ENCODE measurements at regions not wholly inside any gene's neighbourhood (a gene's known extent, or its start where the extent isn't known, plus 50 kb on each side); places are given as distances from the start of the nearest gene placed in this dataset.

GRCh38 chr1:103171041-103171590 is 62.8 kb upstream of the COL11A1 start:
- TF ChIP-seq KDM1A (IDR thresholded peaks at IDR 0.05; ENCODE audit: borderline replicate concordance) (no peak), POLR2AphosphoS5 (IDR thresholded peaks at IDR 0.05; ENCODE audit: low read length) (no peak), CTCF (IDR thresholded peaks at IDR 0.05 in 2 of 3, conservative IDR thresholded peaks at IDR 0.05 in 1 of 3; ENCODE audit: control insufficient read depth in 2 of 3, extremely low read depth in 1 of 3, insufficient read depth in 1 of 3, low read depth in 3 of 3, low read length in 3 of 3) (no peak), RFX5 (IDR thresholded peaks at IDR 0.05; ENCODE audit: low read depth, low read length) (no peak), RB1 (IDR thresholded peaks at IDR 0.05; ENCODE audit: borderline replicate concordance) (no peak), RAD21 (IDR thresholded peaks at IDR 0.05; ENCODE audit: insufficient read depth, low read depth, low read length) (no peak), SUZ12 (IDR thresholded peaks at IDR 0.05; ENCODE audit: unreplicated experiment) (no peak), EZH2 (IDR thresholded peaks at IDR 0.05; ENCODE audit: borderline replicate concordance, control insufficient read depth, low read depth, low read length) (no peak), USF2 (IDR thresholded peaks at IDR 0.05; ENCODE audit: borderline replicate concordance, low read depth, low read length) (no peak), JUND (IDR thresholded peaks at IDR 0.05; ENCODE audit: low read depth, low read length) (no peak), ATF3 (IDR thresholded peaks at IDR 0.05; ENCODE audit: borderline replicate concordance, extremely low read depth, low read depth, low read length) (no peak), SPI1 (IDR thresholded peaks at IDR 0.05; ENCODE audit: borderline replicate concordance, insufficient read depth, low read depth, low read length) (no peak), POLR2A (IDR thresholded peaks at IDR 0.05; ENCODE audit: low read depth, low read length) (no peak), HDAC2 (IDR thresholded peaks at IDR 0.05) (no peak)
